ENCODE measurements at regions not wholly inside any gene's neighbourhood (a gene's known extent, or its start where the extent isn't known, plus 50 kb on each side); places are given as distances from the start of the nearest gene placed in this dataset.
"Not testable (repeated sequence)": the region's sequence is repeated elsewhere in the genome, so short reads cannot be mapped to it uniquely, and the experiment has no call there.

GRCh38 chr9:78422309-78422708 lies 125.4 kb downstream of the PSAT1 start:
- TF ChIP-seq ZFX (IDR thresholded peaks at IDR 0.05) = no peak
- TF ChIP-seq CTCF (conservative IDR thresholded peaks at IDR 0.05) = no peak
- no peak overlapping the region for H3K27ac ChIP-seq

- TF ChIP-seq ZFX (IDR thresholded peaks at IDR 0.05) (no peak), CTCF (conservative IDR thresholded peaks at IDR 0.05) (no peak)
- H3K27ac ChIP-seq = no peak overlapping the region
Measured at GRCh38 chr9:78424299-78424698, 127.4 kb downstream of the PSAT1 start.

- TF ChIP-seq CTCF (conservative IDR thresholded peaks at IDR 0.05) (no peak), ZFX (IDR thresholded peaks at IDR 0.05) (no peak)
- H3K27ac ChIP-seq = no peak overlapping the region
Measured at GRCh38 chr9:78428640-78429039, 131.7 kb downstream of the PSAT1 start.

GRCh38 chr9:78430387-78430786 lies 133.5 kb downstream of the PSAT1 start:
- TF ChIP-seq ZFX (IDR thresholded peaks at IDR 0.05) (no peak), CTCF (conservative IDR thresholded peaks at IDR 0.05) (no peak)
- H3K27ac ChIP-seq = no peak overlapping the region

- not testable (repeated sequence) for H3K27ac ChIP-seq
Measured at GRCh38 chr9:78431039-78431438, 134.1 kb downstream of the PSAT1 start.

GRCh38 chr9:78436873-78437272 lies 139.9 kb downstream of the PSAT1 start:
- TF ChIP-seq ZFX (IDR thresholded peaks at IDR 0.05) (no peak), CTCF (conservative IDR thresholded peaks at IDR 0.05) (no peak)
- H3K27ac ChIP-seq = no peak overlapping the region

- no peak for TF ChIP-seq CTCF (conservative IDR thresholded peaks at IDR 0.05)
- TF ChIP-seq ZFX (IDR thresholded peaks at IDR 0.05) = no peak
Measured at GRCh38 chr9:78437296-78437695, 140.4 kb downstream of the PSAT1 start.

GRCh38 chr9:78437806-78438205 lies 140.9 kb downstream of the PSAT1 start:
- no peak overlapping the region for H3K27ac ChIP-seq

More at GRCh38 chr9:78437296-78437695, 140.4 kb downstream of the PSAT1 start:
- no peak overlapping the region for H3K27ac ChIP-seq

More at GRCh38 chr9:78437806-78438205, 140.9 kb downstream of the PSAT1 start:
- TF ChIP-seq ZFX (IDR thresholded peaks at IDR 0.05) = no peak
- no peak for TF ChIP-seq CTCF (conservative IDR thresholded peaks at IDR 0.05)
